ENCODE measurements at regions not wholly inside any gene's neighbourhood (a gene's known extent, or its start where the extent isn't known, plus 50 kb on each side); places are given as distances from the start of the nearest gene placed in this dataset.

- TF ChIP-seq EZH2 (IDR thresholded peaks at IDR 0.05; ENCODE audit: low read depth, low read length, severe bottlenecking) (no peak), YY1 (IDR thresholded peaks at IDR 0.05; ENCODE audit: low read depth, low read length) (no peak), CBX8 (IDR thresholded peaks at IDR 0.05; ENCODE audit: borderline replicate concordance, low read depth, low read length) (no peak), CHD2 (IDR thresholded peaks at IDR 0.05; ENCODE audit: low read length) (no peak), PHF8 (conservative IDR thresholded peaks at IDR 0.05; ENCODE audit: low read depth, low read length) (no peak), BCL11A (IDR thresholded peaks at IDR 0.05; ENCODE audit: low read depth in 2 of 2, low read length in 2 of 2) (no peak), ATF2 (IDR thresholded peaks at IDR 0.05; ENCODE audit: low read length) (no peak), CHD1 (IDR thresholded peaks at IDR 0.05; ENCODE audit: low read depth, low read length) (no peak), POLR2A (IDR thresholded peaks at IDR 0.05; ENCODE audit: control extremely low read depth in 1 of 2, low read depth in 2 of 2, low read length in 2 of 2) (no peak)
These were observed 210.3 kb downstream of the FOXA2 start (continued) for GRCh38 chr20:22374066-22374465.

All from H1 (cell line).